ENCODE measurements at regions not wholly inside any gene's neighbourhood (a gene's known extent, or its start where the extent isn't known, plus 50 kb on each side); places are given as distances from the start of the nearest gene placed in this dataset.
"Not testable (repeated sequence)": the region's sequence is repeated elsewhere in the genome, so short reads cannot be mapped to it uniquely, and the experiment has no call there.

- no peak for DNase-seq
These were observed 656.6 kb upstream of the MMS22L start for GRCh38 chr6:97939440-97940168.

GRCh38 chr6:97947841-97948240 is 664.8 kb upstream of the MMS22L start:
- DNase-seq, result no peak

- DNase-seq, result no peak
These were observed 675.1 kb upstream of the MMS22L start for GRCh38 chr6:97958134-97958533.

DNA sequence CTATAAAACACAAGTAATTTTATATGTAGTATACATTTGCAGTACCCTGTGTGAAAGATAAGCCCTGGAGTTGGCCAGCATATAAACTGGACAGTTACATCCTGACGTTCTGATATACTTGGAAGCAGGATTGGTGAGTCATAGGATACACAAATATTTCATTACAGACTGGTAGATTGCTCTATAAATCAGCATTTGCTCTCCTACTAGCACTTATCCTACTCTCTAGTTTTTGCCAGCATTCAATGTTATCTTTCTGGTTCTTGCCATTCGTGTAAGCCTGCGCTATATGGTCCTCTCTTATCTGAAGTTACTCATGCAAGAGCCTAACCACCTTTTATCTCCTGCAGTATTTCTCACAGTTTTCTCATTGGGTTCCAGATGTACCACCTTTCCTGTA is 680.2 kb upstream of the MMS22L start:
- no peak for DNase-seq

- no peak for DNase-seq
These were observed 686.0 kb upstream of the MMS22L start for GRCh38 chr6:97969065-97969464.

DNA sequence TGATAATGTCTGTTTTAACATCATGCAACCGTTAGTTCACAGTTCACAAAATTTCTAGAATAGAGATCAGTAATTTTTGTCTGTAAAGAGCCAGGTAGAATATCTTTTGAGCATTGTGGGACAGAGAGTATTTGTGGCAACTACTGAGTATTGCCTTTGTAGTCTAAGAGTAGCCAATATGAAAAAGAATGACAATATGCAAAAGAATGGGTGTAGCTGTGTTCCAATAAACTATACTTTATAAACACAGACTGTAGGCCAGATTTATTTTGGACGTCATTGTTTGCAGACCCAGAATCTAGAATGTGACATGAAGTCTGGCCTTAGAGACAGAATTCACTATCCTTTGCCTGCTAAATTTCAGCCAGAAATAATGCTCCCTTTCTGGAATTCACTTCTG is 694.1 kb upstream of the MMS22L start:
- no peak for DNase-seq

GRCh38 chr6:97978855-97979271 is 695.8 kb upstream of the MMS22L start:
- DNase-seq, result no peak

DNA sequence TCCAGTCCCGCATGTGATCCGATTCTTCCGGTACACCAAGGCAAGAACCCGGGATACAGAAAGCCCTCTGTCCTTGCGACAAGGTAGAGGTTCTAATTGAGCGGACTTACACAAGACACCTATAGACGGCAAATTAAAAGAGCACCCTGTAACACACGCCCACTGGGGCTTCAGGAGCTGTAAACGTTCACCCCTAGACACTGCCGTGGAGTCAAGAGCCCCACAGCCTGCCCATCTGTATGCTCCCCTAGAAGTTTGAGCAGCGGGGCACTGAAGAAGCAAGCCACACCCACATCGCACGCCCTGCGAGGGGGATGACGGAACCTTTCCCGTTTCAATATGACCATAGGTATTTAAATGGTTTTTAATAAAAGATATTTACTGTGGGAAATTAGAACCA is 696.3 kb upstream of the MMS22L start:
- DNase-seq, result not testable (repeated sequence)

DNA sequence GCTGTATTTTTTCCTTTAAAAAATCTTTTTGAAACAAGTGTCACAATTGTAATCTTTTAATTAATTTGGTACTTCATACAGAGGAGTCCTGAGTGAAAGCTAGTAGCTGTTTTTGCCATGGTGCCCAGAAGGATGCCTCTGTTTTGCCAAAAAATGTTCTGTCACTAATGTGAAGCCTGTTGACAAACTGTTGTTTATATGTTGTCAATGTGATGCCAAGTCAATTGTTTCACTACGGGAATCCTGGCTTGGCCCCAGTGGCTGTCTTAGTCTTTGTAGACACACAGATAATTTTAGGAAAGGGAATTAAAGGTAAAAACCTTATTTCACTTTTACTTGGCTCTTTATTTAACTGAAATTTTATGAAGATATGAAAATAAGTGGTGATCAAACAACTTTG is 706.4 kb upstream of the MMS22L start:
- no peak for DNase-seq

GRCh38 chr6:97995158-97995557 is 712.1 kb upstream of the MMS22L start:
- no peak for DNase-seq

GRCh38 chr6:98002678-98003077 is 719.7 kb upstream of the MMS22L start:
- DNase-seq, result no peak

DNA sequence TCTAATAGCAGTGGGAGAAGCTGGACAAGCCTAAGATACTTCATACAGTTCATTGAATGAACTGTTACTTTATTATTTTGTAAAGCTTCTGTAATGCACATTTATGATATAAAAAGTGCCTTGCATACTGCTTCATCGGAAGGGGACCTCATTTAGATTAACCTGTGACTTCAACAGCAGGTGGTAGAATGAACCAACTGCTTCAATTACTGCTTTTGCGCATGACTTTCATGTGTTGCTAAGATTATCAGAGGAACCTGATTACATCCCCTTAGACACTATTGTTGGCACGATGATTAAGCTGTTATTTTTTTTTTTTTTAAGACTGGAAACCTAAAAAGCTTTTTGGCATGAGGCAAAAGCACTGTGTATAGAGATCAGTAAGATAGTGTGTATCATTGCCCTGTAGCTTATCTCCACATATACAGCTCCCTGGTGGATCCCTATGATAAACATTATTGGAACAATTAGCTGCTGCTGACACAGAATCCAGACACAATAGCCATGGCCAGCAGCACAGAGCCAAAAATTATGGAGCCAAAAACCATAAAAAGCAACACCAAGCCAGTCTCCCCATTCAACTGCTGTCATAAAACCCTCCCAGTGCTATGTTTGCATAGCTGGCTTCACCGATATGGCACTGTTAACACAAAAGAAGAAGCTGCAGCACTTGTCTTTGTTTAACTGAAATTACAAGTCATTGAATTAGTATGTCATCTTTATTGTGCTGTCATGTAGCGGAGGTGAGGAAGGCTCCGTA is 731.6 kb upstream of the MMS22L start:
- peak; percentile 93 for DNase-seq

DNA sequence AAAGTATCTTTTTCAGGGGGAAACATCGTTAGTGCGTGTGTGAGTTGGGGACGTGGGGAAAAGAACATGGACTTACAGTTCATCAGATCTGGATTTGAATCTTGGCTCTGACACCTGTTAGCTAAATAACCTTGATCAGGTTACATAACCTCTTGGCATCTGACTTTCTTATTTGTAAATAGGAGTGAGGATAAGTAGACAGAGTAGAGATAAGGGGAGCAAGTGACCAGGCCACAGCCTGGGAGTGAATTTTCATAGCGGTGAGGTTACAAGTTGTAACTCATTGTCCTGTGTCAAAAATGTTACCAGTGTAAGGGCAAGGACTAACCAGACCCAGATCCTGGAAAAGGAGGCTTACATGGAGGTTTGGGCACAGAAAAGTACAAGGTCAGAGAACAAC is 733.5 kb upstream of the MMS22L start:
- no peak for DNase-seq

DNA sequence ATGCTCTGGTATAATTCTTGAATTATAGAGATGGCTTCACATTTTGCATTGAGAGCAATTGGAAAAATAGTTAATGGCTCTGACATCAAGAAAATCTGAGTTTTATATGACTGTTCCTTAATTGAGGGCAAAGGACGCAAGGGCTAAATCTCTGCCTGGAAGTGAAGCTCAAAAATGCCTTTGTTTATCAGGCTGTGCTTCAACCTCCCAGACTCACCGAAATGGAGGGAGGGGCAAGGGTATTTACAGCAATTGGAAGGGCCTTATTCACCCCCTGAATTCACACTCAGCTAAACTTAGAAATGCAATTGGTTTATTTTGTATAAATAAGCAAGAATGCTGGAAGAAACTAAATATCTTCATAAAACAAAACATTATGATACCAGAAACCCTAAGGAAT is 737.2 kb upstream of the MMS22L start:
- DNase-seq, result no peak

GRCh38 chr6:98024359-98024758 is 741.3 kb upstream of the MMS22L start:
- no peak for DNase-seq

DNA sequence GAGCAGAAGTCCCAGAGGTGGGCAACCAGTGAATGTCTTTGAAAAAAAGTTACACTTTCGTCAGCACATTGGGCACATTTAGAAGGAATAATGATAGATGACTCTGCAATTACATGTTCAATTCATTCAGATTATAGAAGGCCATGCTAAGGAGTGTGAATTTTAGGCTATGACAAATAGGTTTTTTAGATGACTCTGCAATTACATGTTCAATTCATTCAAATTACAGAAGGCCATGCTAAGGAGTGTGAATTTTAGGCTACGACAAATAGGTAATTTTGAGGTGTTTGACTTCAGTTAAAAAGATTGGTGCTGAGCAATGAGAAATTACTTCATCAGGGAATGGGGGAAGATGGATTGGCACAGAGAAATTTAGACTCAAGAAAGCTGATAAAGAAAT is 744.9 kb upstream of the MMS22L start:
- no peak for DNase-seq

DNA sequence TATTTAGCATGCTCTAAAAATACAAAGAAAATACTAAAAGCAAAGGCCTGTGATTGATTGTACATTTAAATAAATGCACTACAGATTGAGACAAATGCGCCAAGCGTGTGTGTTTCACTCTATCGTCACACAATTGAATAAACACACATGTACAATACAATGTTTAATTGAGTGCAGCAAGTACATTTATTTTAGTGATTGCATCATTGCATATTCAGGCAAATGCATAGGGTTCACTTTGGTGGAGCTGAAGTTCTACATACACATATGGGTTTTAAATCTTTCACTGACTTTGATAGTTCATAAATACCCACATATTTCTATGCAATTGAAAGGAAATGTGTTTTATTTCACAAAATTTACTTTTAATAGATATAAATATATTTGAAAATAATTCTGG is 750.6 kb upstream of the MMS22L start:
- DNase-seq, result no peak

GRCh38 chr6:98036344-98036923 is 753.4 kb upstream of the MMS22L start:
- DNase-seq, result no peak

DNA sequence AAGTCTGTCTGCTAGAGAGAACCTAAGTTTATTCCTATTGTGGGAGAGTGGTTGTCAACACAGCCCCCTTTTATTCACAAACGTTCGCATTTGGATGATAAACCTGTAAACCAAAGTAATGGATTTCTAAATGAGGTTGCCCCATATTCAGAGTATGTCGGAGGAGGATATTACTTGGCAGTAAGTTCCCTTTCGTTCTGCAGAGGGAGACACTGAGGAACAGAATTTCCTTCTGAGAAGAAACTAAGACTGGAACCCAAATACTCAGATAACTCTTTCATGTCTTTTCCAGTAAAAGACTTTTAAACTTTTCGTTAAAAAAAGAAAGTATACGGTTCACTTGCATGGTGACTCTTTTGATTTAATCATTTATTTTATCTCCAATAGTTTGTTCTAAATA is 754.6 kb upstream of the MMS22L start:
- DNase-seq, result no peak

DNA sequence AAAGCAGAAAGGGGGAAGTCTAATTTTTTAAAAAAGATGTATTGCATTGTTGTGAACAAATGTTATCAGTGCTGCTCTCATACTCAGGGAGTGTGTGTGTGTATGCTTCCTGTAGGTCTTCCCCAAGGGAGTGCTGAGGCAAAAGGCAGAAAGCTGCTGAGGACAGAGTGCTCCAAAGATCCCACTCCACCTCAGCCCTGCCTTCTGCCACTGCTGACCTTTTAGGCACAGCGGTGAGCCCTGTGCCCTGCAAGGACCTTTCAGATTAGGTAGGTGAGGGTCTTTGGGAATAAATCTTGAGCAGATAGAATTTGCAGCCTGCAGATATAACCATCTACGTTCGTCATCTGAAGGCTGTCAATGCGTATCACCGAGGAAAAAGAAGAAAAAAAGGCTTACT is 756.4 kb upstream of the MMS22L start:
- no peak for DNase-seq

- peak; percentile 23 for DNase-seq
These were observed 757.0 kb upstream of the MMS22L start for GRCh38 chr6:98039904-98040607.

- DNase-seq, result no peak
These were observed 758.0 kb upstream of the MMS22L start for GRCh38 chr6:98041056-98041455.

DNA sequence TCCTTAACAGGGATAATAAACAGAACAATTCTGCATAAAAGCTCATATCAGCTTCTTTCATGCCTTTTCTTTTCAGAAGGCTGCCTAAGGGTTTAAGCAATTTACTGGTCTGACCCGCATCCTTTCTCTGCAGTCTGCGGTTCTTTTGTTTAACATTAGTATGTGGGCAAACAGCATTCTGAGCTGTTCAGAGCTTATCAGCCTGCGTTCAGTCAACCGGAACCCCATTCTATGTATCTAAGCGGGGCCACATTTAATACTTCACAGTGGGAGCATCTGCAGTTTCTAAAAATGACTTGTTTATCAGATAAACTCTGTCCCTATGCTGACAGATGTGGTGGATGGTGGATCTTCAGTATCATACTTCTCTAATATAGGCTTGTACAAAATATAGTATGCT is 758.9 kb upstream of the MMS22L start:
- DNase-seq, result peak; percentile 62

GRCh38 chr6:98044151-98044561 is 761.1 kb upstream of the MMS22L start:
- no peak for DNase-seq
